NAMALWA (cell line): ENCODE measurements at regions not wholly inside any gene's neighbourhood (a gene's known extent, or its start where the extent isn't known, plus 50 kb on each side); places are given as distances from the start of the nearest gene placed in this dataset.
"Not testable (repeated sequence)": the region's sequence is repeated elsewhere in the genome, so short reads cannot be mapped to it uniquely, and the experiment has no call there.

Source experiments
- DNase-seq: peaks from one replicate; pipeline ENCODE4 v3.0.0-alpha.2; 2015; ENCODE audit warnings: low spot score

GRCh38 chr19:29054886-29055675 lies 157.9 kb downstream of the UQCRFS1 start:
- no peak for DNase-seq

DNA sequence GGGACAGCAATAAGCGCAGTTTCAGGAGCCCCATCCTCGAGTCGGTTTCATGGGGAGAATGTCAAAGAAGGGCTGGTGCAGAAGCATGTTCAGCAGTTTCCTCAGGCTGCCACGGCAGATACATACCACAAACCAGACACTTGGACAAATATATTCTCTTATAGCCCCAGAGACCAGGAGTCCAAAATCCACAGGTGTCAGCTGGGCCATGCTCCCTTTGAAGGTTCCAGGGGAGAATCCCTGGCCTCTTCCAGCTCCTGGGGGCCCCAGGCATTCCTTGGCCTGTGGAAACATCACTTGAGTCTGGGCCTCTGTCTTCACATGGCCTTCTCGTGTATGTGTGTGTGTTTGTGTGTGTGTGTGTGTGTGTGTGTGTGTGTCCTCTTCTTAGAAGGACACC lies 164.1 kb downstream of the UQCRFS1 start:
- no peak for DNase-seq

DNA sequence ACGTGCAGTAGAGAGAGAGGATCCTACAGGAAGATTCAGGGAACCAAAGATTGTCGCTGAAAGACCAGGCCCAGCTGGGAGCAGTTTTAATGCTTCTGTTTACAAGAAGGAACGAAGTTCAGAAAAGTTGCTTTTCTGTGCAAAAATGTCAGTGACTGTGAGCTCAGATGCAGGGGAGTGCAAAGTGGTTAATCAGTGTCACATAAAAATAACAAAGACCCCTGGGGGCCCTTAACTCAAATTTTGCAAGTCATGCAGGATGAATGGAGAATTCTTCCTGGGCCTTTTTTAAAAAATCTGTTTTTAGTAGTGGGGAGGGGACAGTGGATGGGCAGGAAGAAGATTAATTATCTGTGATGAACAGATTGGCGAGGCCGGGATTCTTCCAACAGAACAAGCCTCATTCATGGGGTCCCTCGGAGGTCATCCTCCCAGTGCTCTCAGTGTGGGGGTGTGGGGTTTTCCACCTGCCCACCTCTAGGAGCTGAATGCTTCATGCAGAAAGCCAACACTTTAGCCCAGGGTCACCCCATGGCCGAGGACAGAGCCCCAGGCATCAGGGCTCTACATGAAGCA lies 167.2 kb downstream of the UQCRFS1 start:
- no peak for DNase-seq

DNA sequence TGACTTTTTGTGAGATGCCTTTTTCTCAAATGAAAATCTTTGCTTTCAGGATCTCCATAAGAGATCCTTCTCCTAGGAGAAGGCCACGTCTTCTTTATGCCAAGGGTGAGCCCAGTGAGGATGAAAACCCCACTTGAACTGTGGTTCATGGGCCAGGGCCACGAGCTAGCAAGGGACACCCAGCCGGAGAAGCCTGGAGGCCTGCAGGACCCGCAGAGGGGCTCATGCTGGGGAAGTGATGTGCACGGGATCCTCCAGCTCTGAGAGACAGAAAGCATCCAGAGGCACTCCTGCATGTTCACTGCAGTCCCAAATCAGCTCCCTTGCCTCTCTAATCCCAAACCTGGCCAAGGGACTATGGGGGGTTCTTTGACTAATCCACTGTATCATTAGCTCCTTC lies 168.9 kb downstream of the UQCRFS1 start:
- no peak for DNase-seq

- peak; percentile 21 for DNase-seq
Observed at GRCh38 chr19:29042450-29042849, 170.5 kb downstream of the UQCRFS1 start.

GRCh38 chr19:29040951-29041350 lies 172.0 kb downstream of the UQCRFS1 start:
- no peak for DNase-seq

DNA sequence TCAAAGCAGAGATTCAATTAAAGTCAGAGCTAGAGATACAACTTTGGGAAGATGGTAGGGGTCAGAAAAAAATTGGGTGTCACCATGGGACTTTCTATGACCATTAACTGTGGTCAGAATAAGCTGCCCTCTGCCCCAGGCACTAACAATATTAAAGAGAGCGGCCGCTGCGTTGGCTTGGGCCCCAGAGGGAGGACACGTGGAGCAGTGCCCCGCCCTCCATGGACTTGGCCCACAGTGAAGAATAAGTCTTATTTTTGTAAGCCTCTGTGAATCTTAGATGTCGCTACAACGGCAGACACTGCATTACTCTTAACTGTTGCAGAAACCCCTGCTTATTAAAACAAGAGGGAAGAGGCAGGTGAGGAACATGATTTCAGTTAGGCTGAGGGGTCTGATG lies 172.7 kb downstream of the UQCRFS1 start:
- no peak for DNase-seq

DNA sequence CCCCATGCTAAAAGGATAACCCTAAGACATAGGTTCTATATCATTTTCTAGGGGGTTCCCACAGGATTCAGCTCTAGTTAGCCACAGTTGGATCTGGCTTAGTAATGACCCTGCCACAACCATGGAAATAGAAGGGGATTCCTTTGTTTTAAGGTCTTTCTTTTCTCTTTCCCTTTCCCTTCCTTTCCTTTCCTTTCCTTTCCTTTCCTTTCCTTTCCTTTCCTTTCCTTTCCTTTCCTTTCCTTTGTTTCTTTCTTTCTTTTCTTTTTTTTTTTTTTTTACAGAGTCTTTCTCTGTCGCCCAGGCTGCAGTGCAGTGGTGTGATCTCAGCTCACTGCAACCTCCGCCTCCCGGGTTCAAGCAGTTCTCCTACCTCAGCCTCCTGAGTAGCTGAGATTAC lies 173.9 kb downstream of the UQCRFS1 start:
- DNase-seq, result not testable (repeated sequence)

- no peak for DNase-seq
Observed at GRCh38 chr19:29031216-29031615, 181.7 kb downstream of the UQCRFS1 start.

- DNase-seq, result no peak
Observed at GRCh38 chr19:29029268-29029958, 183.5 kb downstream of the UQCRFS1 start.

- no peak for DNase-seq
Observed at GRCh38 chr19:29022599-29022998, 190.4 kb downstream of the UQCRFS1 start.

GRCh38 chr19:29022165-29022564 lies 190.8 kb downstream of the UQCRFS1 start:
- no peak for DNase-seq

- DNase-seq, result no peak
Observed at GRCh38 chr19:29021232-29021916, 191.6 kb downstream of the UQCRFS1 start.

GRCh38 chr19:29019403-29019802 lies 193.5 kb downstream of the UQCRFS1 start:
- no peak for DNase-seq

DNA sequence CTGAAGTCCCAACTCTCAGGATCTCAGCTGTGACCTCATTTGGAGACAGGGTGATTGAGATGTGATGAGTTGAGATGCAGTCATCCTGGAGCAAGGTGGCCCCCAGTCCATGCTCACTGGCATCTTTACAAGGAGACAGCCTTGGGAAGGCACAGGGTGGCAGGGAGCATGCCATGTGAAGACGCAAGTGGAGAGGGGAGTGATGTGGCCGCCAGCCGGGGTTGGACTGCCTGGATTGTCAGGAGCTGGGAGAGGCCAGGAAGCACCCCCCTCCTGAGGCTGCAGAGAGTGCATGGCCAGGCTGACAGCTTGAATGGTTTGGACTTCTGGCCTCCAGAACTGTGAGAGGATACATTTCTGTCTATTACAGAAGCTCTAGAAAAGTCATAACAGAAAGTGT lies 194.4 kb downstream of the UQCRFS1 start:
- no peak for DNase-seq

GRCh38 chr19:29017788-29018187 lies 195.2 kb downstream of the UQCRFS1 start:
- no peak for DNase-seq

DNA sequence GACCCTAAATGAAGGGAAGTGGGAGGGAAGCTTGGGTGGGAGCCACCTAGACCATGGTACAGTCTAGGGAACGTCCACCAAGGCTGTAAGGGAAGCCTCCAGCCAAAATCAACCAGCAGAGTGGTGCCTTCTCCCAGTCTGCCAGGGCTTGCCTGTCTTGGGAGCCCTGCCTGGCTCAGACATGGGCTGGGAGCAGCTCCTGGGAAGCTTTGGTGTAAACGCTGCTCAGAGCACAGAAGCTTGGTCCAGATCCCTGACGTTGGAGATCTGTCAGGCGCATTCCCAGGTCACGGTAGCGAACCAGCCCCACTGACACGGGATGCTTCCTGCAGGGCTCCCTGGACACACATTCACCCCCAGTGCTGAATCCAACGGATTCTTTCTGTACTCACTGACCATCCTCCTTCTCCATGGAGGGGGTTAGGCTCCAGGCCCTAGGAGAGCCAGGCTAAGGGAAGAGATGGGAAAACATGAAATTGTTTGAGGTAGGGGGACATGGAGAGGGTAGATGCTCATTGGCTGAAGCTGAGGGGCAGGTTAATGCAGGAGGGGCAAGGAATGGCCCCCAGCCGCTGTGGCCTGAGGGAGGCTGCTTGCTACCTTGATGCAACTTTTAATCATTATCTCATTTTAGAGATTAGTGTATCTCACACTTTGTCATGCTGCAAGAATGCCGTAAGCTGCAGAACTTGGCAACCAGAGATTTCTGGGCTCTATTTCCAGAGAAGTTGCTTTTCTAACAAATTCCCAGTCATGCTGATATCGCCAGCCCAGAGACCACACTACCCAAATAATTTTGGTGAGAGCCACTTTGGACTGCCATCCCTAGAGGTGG lies 195.8 kb downstream of the UQCRFS1 start:
- DNase-seq, result no peak

DNA sequence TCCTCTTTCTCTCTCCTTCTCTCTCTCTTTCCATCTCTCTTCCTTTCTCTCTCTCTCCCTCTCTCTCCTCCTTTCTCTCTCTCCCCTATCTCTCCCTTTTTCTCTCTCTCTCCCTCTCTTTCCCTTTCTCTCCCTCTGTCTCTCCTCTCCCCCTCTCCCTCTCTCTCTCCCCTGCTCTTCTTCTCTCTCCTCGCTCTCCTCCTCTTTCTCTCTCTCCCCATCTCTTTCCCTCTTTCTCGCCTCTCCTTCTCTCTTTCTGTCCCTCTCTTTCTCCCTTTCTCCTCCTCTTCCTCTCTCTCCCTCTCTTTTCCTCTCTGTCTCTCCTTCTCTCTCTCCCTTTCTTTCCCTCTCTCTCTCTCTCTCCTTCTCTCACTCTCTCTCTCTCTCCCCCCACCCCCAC lies 196.6 kb downstream of the UQCRFS1 start:
- DNase-seq, result no peak

DNA sequence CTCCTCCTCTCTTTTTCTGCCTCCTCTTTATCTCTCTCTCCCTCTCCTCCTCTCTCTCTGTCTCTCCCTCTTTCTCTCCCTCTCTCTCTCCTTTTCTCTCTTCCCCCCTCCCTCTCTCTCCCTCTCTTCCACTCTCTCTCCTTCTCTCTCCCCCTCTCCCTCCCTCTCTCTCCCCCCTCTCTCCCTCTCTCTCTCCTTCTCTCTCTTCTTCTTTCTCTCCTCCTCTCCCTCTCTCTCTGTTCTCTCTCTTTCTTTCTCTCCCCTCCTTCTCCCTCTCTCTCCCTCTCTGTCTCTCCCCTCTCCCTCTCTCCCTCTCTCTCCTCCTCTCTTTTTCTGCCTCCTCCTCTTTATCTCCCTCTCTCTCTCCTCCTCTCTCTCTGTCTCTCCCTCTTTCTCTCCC lies 197.4 kb downstream of the UQCRFS1 start:
- no peak for DNase-seq

DNA sequence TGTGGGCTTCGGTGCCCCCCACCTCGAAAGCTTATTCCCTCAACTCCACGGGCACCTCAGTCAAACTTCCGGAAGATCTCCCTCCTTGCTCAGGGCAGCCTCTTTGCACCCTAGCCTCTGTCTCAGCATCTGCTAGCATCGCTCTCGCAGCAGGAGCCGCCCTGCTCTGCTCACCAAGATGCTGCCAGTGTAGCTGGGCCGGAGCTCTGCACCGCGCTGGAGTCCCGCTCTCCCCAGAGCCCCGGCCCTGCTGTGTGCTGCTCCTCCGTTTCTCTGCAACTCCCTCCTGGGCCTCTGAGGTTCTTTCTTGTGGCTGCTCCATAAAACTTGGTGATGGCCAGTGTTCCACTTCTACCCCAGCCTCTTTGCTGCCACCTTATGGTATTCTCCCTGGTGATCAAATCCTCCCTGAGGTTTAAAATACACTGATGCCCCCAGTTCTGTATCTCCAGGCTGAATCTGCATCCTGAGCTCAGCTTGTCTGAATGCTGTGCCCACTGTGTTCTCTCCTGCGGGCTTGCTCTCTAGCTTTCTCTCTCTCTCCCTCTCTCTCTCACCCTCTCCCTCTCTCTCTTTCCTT lies 198.0 kb downstream of the UQCRFS1 start:
- DNase-seq, result peak; percentile 41

GRCh38 chr19:29013988-29014387 lies 199.0 kb downstream of the UQCRFS1 start:
- DNase-seq, result no peak
